Keratinocyte (primary cell): ENCODE measurements at regions not wholly inside any gene's neighbourhood (a gene's known extent, or its start where the extent isn't known, plus 50 kb on each side); places are given as distances from the start of the nearest gene placed in this dataset.

ENCODE experiments used
- EZH2 ChIP-seq: IDR thresholded peaks from one replicate; pipeline ENCODE4 v1.6.1; 2012; ENCODE audit warnings: inconsistent platforms, mild to moderate bottlenecking, low read length, moderate library complexity
- TF ChIP-seq, protein P1 (sequence below), 3 experiments: IDR thresholded peaks in 1 of 3; conservative IDR thresholded peaks in 1 of 3; optimal IDR thresholded peaks in 1 of 3; 2 replicates in 2 of 3; 3 replicates in 1 of 3; pipeline versions ENCODE3 to v1.5.1; 2011; ENCODE audit warnings: low read length in 3 of 3, mild to moderate bottlenecking in 3 of 3, moderate library complexity in 2 of 3, control low read depth in 1 of 3, inconsistent platforms in 1 of 3; ENCODE audit not compliant: insufficient read depth in 2 of 3; ENCODE audit errors: extremely low read depth in 1 of 3

DNA sequence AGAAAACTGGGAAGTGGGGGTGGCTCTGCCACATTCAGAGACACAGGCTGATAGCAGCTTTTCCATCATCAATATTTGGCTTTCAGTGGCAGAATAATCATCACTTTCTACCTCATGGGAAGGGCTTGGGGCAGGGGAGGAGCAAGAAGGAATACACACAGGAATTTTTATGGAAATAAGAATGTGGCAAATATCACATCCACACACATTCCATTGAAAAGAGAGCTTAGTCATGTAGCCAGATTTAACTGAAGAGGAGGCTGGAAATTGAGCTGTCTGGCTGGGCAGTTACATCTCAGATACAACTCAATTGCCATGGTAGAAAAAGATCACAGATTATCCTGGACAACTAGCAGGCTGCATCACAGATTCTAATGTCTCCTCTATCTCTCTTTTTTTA lies 1474.0 kb upstream of the ACVR2A start:
- TF ChIP-seq, protein P1, sequence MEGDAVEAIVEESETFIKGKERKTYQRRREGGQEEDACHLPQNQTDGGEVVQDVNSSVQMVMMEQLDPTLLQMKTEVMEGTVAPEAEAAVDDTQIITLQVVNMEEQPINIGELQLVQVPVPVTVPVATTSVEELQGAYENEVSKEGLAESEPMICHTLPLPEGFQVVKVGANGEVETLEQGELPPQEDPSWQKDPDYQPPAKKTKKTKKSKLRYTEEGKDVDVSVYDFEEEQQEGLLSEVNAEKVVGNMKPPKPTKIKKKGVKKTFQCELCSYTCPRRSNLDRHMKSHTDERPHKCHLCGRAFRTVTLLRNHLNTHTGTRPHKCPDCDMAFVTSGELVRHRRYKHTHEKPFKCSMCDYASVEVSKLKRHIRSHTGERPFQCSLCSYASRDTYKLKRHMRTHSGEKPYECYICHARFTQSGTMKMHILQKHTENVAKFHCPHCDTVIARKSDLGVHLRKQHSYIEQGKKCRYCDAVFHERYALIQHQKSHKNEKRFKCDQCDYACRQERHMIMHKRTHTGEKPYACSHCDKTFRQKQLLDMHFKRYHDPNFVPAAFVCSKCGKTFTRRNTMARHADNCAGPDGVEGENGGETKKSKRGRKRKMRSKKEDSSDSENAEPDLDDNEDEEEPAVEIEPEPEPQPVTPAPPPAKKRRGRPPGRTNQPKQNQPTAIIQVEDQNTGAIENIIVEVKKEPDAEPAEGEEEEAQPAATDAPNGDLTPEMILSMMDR (optimal IDR thresholded peaks at IDR 0.05 in 1 of 3, IDR thresholded peaks at IDR 0.05 in 1 of 3, conservative IDR thresholded peaks at IDR 0.05 in 1 of 3; ENCODE audit: extremely low read depth in 1 of 3, insufficient read depth in 2 of 3, low read length in 3 of 3): no peak
- no peak for TF ChIP-seq EZH2
